ENCODE measurements at regions not wholly inside any gene's neighbourhood (a gene's known extent, or its start where the extent isn't known, plus 50 kb on each side); places are given as distances from the start of the nearest gene placed in this dataset.

GRCh38 chr20:53786071-53786444, 192.4 kb upstream of the ZNF217 start:
- Mint-ChIP-seq H3K27me3 (no peaks in the 10 kb centered on the region), H3K4me3 (ENCODE audit: low read depth) (no peak overlapping the region), H3K9me3 (ENCODE audit: low read depth) (no peaks in the 10 kb centered on the region), H3K4me1 (ENCODE audit: low read depth) (peaks cover 26% of the 10 kb centered on the region), H3K36me3 (ENCODE audit: insufficient read depth) (no peaks in the 10 kb centered on the region), H3K27ac (peak overlapping the region; percentile 93)
- no peak for TF ChIP-seq CTCF (IDR thresholded peaks at IDR 0.05; ENCODE audit: unreplicated experiment)
- no peak for DNase-seq (ENCODE audit: low spot score, unreplicated experiment)

- peaks cover 23% of the 10 kb centered on the region for H3K4me1 Mint-ChIP-seq (ENCODE audit: low read depth)
- no peak overlapping the region for H3K27ac Mint-ChIP-seq
- no peaks in the 10 kb centered on the region for H3K27me3 Mint-ChIP-seq
- no peak for DNase-seq (ENCODE audit: low spot score, unreplicated experiment)
- H3K9me3 Mint-ChIP-seq (ENCODE audit: low read depth), result no peaks in the 10 kb centered on the region
- H3K4me3 Mint-ChIP-seq (ENCODE audit: low read depth), result no peak overlapping the region
- no peak for TF ChIP-seq CTCF (IDR thresholded peaks at IDR 0.05; ENCODE audit: unreplicated experiment)
- H3K36me3 Mint-ChIP-seq (ENCODE audit: insufficient read depth), result no peaks in the 10 kb centered on the region
Observed at GRCh38 chr20:53785320-53785719, 191.7 kb upstream of the ZNF217 start.

- peaks cover 21% of the 10 kb centered on the region for H3K4me1 Mint-ChIP-seq (ENCODE audit: low read depth)
- H3K36me3 Mint-ChIP-seq (ENCODE audit: insufficient read depth), result no peaks in the 10 kb centered on the region
- H3K27ac Mint-ChIP-seq, result no peak overlapping the region
- no peak for TF ChIP-seq CTCF (IDR thresholded peaks at IDR 0.05; ENCODE audit: unreplicated experiment)
- H3K4me3 Mint-ChIP-seq (ENCODE audit: low read depth), result no peak overlapping the region
- H3K27me3 Mint-ChIP-seq, result no peaks in the 10 kb centered on the region
- H3K9me3 Mint-ChIP-seq (ENCODE audit: low read depth), result no peaks in the 10 kb centered on the region
- no peak for DNase-seq (ENCODE audit: low spot score, unreplicated experiment)
Observed at GRCh38 chr20:53783768-53784167, 190.1 kb upstream of the ZNF217 start.

DNA sequence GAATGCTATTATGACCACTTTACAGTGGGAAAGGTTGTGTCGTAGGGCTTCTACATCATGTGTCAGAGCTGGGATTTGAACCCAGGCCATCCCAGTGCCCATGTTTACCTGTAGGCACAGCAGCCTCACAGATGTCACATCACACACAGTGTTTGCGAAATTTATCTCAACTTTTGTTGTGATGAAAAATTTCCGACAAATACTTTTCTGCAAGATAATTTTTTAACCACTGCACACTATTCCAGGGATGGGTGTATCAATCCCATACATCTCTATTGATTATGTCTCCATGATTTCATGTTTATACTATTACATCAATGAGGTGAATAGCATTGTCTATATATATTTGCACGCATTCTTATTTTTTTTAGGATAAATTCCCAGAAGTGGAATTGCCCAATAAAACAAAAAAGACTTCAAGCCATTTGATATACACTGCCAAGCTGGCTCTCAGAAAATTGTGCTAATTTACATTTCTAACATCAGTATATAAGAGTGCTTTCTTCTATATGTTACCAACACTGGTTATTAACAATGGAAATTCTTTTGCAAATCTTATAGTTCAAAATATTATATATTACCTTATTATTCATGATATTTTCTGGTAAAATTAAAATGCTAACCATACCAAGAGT, 189.1 kb upstream of the ZNF217 start:
- Mint-ChIP-seq H3K4me1 (ENCODE audit: low read depth) (peaks cover 19% of the 10 kb centered on the region), H3K4me3 (ENCODE audit: low read depth) (no peak overlapping the region)

GRCh38 chr20:53779822-53780221, 186.2 kb upstream of the ZNF217 start:
- no peaks in the 10 kb centered on the region for H3K9me3 Mint-ChIP-seq (ENCODE audit: low read depth)
- TF ChIP-seq CTCF (IDR thresholded peaks at IDR 0.05; ENCODE audit: unreplicated experiment), result no peak
- DNase-seq (ENCODE audit: low spot score, unreplicated experiment), result no peak
- no peaks in the 10 kb centered on the region for H3K36me3 Mint-ChIP-seq (ENCODE audit: insufficient read depth)
- no peaks in the 10 kb centered on the region for H3K4me1 Mint-ChIP-seq (ENCODE audit: low read depth)
- no peaks in the 10 kb centered on the region for H3K27me3 Mint-ChIP-seq
- H3K4me3 Mint-ChIP-seq (ENCODE audit: low read depth), result no peak overlapping the region
- H3K27ac Mint-ChIP-seq, result peak overlapping the region; percentile 29

More for the DNA sequence above, 189.1 kb upstream of the ZNF217 start:
- Mint-ChIP-seq H3K27me3 (no peaks in the 10 kb centered on the region), H3K27ac (no peak overlapping the region), H3K36me3 (ENCODE audit: insufficient read depth) (no peaks in the 10 kb centered on the region), H3K9me3 (ENCODE audit: low read depth) (no peaks in the 10 kb centered on the region)
- no peak for DNase-seq (ENCODE audit: low spot score, unreplicated experiment)
- TF ChIP-seq CTCF (IDR thresholded peaks at IDR 0.05; ENCODE audit: unreplicated experiment), result no peak

Measured in progenitor cell of endocrine pancreas (in vitro differentiated cells).